Mucosa of rectum (tissue), 2 donors: ENCODE measurements at regions not wholly inside any gene's neighbourhood (a gene's known extent, or its start where the extent isn't known, plus 50 kb on each side); places are given as distances from the start of the nearest gene placed in this dataset.

Source experiments
- H3K27ac ChIP-seq, 2 donors: one replicate each; pipeline ENCODE4 v1.7.0; 2013; ENCODE audit warnings: inconsistent platforms in 2 of 2, low read depth in 2 of 2, low read length in 2 of 2
- H3K27me3 ChIP-seq, 2 donors: one replicate each; pipeline ENCODE4 v1.7.0; 2013; ENCODE audit warnings: low read length in 2 of 2; ENCODE audit not compliant: control insufficient read depth in 2 of 2, insufficient read depth in 2 of 2
- H3K36me3 ChIP-seq, 2 donors: one replicate each; pipeline ENCODE4 v1.7.0; 2013; ENCODE audit warnings: low read length in 2 of 2; ENCODE audit not compliant: control insufficient read depth in 2 of 2, insufficient read depth in 2 of 2
- H3K4me1 ChIP-seq, 2 donors: one replicate each; pipeline ENCODE4 v1.7.0; 2013; ENCODE audit warnings: low read length in 2 of 2, mild to moderate bottlenecking in 1 of 2; ENCODE audit not compliant: control insufficient read depth in 2 of 2, insufficient read depth in 2 of 2
- H3K4me3 ChIP-seq, 2 donors: one replicate each; pipeline ENCODE4 v1.7.0; 2013; ENCODE audit warnings: low read length in 2 of 2
- H3K9ac ChIP-seq, 2 donors: one replicate each; pipeline ENCODE4 v1.7.0; 2013; ENCODE audit warnings: low read length in 2 of 2, low read depth in 1 of 2, mild to moderate bottlenecking in 1 of 2
- H3K9me3 ChIP-seq, 2 donors: one replicate each; pipeline ENCODE4 v1.7.0; 2013; ENCODE audit warnings: low read length in 2 of 2; ENCODE audit not compliant: control insufficient read depth in 2 of 2
- donor health status: healthy.
- donor health status: Normal muscosa, but diverticular disease.

DNA sequence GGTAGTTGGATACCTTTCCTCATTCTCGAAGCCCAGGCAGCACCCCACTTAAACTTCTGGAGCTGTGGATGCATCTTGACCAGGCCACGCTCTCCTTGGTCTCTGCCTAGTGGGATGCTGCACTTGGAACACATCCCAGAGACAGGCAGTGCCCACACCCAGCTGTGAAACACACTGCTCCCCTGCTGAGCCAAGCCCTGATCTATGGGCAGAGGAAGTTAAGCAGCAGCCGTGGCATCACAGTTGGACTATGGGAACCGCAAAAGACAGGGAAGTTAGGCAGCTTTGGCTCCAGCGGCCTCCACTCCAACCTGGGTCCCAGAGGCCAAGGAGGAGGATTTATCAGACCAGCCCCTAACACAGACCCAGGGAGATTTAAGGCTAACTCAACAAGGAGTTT is 284.8 kb upstream of the CCL2 start:
- no peaks in the 10 kb centered on the region for H3K27me3 ChIP-seq
- H3K9ac ChIP-seq, result no peak overlapping the region
- H3K36me3 ChIP-seq, result no peaks in the 10 kb centered on the region
- H3K4me3 ChIP-seq, result no peak overlapping the region
- no peak overlapping the region for H3K27ac ChIP-seq
- H3K4me1 ChIP-seq, result peaks cover 0 to 2% of the 10 kb centered on the region in 2 donors
- H3K9me3 ChIP-seq, result no peaks in the 10 kb centered on the region

DNA sequence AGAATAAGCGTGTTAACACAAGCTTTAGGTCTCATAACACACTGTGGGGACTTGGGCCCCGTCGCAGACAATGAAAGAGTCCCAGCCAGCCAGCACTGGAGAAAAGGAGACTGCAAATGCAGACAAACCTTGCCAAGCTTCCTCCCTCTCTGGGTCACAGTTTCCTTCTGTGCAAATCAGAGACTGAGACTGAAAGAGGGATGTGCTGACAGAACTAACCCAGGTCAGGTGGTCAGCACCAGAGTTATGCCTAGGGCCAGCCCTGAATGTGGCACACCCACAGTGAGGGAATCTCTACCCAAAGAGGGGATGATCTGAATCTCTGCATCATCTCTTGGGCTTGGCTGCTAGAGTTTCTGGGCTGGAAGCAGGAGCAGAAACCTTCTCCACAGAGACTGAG is 282.3 kb upstream of the CCL2 start:
- Histone ChIP-seq H3K27me3 (no peaks in the 10 kb centered on the region), H3K27ac (peak overlapping the region in 1 of 2 donors; percentile 25), H3K4me1 (peaks cover 0 to 2% of the 10 kb centered on the region in 2 donors)

DNA sequence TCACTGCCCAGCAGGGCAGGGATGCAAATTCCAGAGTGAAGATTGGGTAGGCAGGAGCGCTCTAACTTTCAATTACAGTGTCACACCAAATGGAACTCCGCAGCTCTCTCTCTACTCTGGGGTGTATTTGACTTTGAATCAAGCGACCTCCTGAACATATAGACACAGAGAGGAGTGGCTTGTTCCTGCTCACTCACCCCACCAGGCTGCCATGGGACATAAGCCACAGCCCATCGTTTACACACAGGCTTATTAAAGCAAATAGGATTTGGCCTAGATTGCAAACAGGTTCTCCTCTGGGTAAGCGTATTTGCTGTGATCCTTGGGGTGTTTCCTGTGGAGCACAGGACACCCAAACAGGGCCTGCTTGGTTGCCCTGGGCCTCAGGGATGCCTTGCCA is 281.6 kb upstream of the CCL2 start:
- peaks cover 0 to 2% of the 10 kb centered on the region in 2 donors for H3K4me1 ChIP-seq

More for the DNA sequence above, 282.3 kb upstream of the CCL2 start:
- Histone ChIP-seq H3K9me3 (no peaks in the 10 kb centered on the region), H3K4me3 (no peak overlapping the region), H3K9ac (no peak overlapping the region), H3K36me3 (no peaks in the 10 kb centered on the region)

DNA sequence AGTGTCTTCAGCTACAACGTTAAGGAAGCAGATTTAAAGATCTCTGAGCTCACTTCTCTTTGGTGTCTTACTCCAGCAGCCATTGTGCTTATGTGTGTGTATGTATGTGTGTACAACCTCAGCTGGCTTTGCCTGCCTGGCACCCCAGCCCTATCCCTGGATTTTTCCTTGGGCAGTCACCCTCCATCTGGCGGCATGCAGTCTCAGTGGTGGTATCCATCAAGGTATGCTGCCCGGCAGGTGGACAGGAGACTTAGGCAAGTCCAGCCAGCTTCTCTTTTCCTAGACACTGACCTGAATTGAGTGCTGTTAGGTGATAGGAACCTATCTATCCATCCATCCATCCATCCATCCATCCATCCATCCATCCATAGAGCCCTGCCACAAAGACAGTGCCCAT is 280.8 kb upstream of the CCL2 start:
- no peaks in the 10 kb centered on the region for H3K9me3 ChIP-seq
- H3K4me3 ChIP-seq, result no peak overlapping the region
- no peaks in the 10 kb centered on the region for H3K27me3 ChIP-seq
- no peak overlapping the region for H3K9ac ChIP-seq
- no peaks in the 10 kb centered on the region for H3K4me1 ChIP-seq
- no peak overlapping the region for H3K27ac ChIP-seq
- H3K36me3 ChIP-seq, result no peaks in the 10 kb centered on the region

More for the DNA sequence above, 281.6 kb upstream of the CCL2 start:
- Histone ChIP-seq H3K9me3 (no peaks in the 10 kb centered on the region), H3K9ac (no peak overlapping the region), H3K27ac (peak overlapping the region in 1 of 2 donors; percentile 25), H3K4me3 (no peak overlapping the region), H3K36me3 (no peaks in the 10 kb centered on the region), H3K27me3 (no peaks in the 10 kb centered on the region)

DNA sequence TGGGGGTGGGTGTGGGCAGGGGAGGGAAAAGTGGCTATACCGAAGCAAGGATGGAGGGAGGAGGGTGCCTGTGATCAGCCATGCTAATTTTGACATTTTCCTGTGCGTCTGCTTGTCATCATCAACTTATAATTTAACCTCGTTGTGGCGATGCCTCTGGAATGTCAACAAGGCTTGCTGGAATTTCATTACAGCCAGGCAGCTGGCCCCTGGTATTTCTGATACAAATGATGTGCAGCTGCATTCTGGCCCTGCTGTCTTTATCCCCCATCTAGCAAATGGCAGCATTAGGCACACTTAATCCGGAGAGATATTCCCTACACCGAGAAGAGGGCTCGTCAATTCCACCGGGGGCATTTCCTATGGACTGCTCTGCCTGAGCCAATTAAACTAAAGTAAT is 278.3 kb upstream of the CCL2 start:
- Histone ChIP-seq H3K27ac (no peak overlapping the region), H3K36me3 (no peaks in the 10 kb centered on the region), H3K9me3 (no peaks in the 10 kb centered on the region), H3K4me1 (peaks cover 0 to under 1% of the 10 kb centered on the region in 2 donors), H3K9ac (no peak overlapping the region), H3K27me3 (no peaks in the 10 kb centered on the region), H3K4me3 (no peak overlapping the region)

DNA sequence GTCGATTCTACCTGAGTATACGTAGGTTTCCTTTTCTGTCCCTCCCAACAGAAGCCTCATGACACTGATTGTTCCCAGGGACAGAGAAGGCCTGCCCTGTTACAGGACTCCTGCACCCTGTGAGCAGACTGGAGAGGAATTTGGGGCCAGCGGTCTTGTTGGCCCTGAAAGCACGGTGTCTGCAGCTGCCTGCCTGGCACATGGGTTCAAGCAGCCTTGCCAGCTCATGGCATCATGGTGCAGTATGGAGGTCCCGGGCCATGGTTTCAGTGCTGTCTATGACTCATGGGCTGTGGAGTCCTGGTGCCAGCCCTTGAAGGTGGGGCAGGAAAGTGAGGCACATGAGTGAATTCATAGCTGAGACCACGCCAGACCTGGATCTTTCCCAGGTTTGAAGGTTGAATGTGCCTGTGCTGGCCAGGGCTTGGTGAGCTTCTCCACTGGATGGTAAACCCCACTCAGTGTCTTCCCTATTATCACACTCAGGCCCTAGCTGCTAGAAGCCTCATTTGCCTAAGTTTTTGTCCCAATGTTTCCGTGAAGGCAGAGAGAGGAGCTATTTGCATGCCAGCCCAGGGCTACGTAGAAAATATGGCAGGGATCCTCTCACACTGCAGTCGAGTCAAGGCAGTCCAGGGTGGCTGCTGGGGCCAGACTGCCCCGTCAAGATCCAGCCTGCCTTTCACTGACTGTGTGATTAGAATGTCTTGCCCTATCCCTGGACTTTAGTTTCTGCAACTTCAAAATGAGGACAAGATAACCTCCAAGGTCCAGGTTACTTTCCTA is 277.2 kb upstream of the CCL2 start:
- no peak overlapping the region for H3K4me3 ChIP-seq
- H3K27me3 ChIP-seq, result no peaks in the 10 kb centered on the region
- no peak overlapping the region for H3K9ac ChIP-seq

DNA sequence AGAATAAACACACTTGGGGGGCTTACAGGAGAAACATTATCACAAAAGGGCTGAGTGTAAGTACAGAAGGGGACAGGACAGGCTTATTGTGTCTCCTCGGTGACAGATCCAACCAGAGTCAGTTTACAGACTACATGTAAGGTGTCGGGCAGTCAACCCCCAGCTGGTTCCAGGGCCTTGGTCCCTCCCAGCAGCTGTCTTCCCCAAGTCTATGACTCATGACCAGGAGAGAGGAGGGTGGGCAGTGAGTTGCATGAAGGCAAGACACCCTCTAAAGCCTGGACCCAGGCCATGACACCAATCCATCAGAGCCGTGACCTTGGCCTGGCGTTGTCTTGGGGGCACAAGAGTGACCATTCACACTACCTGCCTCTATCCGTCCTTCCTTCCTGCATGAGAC is 276.2 kb upstream of the CCL2 start:
- H3K4me3 ChIP-seq, result no peak overlapping the region
- H3K36me3 ChIP-seq, result no peaks in the 10 kb centered on the region
- H3K27me3 ChIP-seq, result no peaks in the 10 kb centered on the region
- H3K9ac ChIP-seq, result no peak overlapping the region
- H3K27ac ChIP-seq, result no peak overlapping the region
- H3K4me1 ChIP-seq, result peaks cover 0 to 7% of the 10 kb centered on the region in 2 donors
- no peaks in the 10 kb centered on the region for H3K9me3 ChIP-seq

More for the DNA sequence above, 277.2 kb upstream of the CCL2 start:
- Histone ChIP-seq H3K27ac (no peak overlapping the region), H3K36me3 (no peaks in the 10 kb centered on the region), H3K4me1 (peaks cover 0 to 7% of the 10 kb centered on the region in 2 donors), H3K9me3 (no peaks in the 10 kb centered on the region)

DNA sequence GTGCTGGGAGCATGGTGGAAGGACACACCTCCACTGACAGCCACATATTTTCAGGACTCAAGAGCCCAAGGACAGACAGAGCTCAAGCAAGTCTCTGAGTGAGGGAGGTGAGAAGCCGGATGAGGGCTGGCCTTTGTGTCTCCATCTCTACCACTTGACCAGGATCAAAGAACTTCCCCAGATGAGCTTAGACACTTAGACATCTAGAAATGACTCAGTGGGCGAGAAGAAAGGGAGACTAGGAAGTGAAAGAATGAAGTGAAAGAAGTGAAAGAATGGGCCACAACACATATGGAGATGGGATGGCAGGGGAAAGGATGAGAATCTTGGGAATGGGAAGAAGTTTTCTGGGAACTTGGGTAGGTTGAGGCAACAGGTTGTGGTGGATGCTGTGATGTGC is 274.9 kb upstream of the CCL2 start:
- H3K9ac ChIP-seq, result no peak overlapping the region
- H3K4me3 ChIP-seq, result no peak overlapping the region
- H3K36me3 ChIP-seq, result no peaks in the 10 kb centered on the region
- peaks cover 0 to 7% of the 10 kb centered on the region in 2 donors for H3K4me1 ChIP-seq
- H3K27me3 ChIP-seq, result no peaks in the 10 kb centered on the region
- no peak overlapping the region for H3K27ac ChIP-seq
- no peaks in the 10 kb centered on the region for H3K9me3 ChIP-seq

DNA sequence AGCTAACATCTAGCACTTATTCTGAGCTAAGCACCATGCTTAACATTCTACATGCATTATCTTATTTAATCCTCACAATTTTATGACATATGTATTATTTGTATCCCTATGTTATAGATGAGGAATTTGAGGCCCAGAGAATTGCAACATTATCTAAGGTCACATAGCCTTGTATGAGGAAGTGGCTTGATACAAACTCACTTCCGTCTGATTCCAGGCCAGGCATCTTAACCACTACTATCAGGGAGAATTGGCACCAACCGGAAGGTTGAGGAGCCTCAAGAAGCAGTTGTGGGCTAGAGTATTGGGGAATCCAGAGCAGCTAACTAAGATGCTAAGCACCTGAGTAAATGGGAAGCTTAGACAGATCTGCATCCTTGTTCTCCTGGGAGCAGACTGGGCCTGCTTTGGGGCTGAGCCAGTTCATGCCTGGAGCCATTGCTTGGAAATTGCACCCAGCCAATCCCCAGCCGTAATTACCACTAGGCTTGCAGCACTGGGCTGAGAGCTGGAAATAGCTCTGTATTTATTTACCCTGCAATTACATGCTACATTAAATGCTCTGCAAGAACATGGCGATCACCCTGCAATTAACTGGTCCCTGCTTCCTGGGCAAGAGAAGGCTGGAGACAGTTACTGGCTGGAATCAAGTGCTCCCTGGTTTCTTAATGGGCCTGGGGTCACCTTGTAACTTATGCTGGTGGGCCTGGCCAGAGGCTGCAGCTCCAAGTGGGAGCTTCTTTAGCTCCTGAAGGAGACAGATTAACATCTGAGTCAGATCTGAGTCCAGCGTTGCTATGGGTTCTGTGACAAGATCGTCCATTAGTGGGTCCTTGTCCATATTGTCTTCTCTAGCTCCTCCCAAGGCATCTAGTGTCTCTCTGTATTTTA is 273.1 kb upstream of the CCL2 start:
- H3K36me3 ChIP-seq, result no peaks in the 10 kb centered on the region
- no peak overlapping the region for H3K9ac ChIP-seq
- peaks cover 0 to 7% of the 10 kb centered on the region in 2 donors for H3K4me1 ChIP-seq
- H3K9me3 ChIP-seq, result no peaks in the 10 kb centered on the region
- peak overlapping the region in 1 of 2 donors; percentile 59 for H3K27ac ChIP-seq
- H3K27me3 ChIP-seq, result no peaks in the 10 kb centered on the region
- H3K4me3 ChIP-seq, result no peak overlapping the region

DNA sequence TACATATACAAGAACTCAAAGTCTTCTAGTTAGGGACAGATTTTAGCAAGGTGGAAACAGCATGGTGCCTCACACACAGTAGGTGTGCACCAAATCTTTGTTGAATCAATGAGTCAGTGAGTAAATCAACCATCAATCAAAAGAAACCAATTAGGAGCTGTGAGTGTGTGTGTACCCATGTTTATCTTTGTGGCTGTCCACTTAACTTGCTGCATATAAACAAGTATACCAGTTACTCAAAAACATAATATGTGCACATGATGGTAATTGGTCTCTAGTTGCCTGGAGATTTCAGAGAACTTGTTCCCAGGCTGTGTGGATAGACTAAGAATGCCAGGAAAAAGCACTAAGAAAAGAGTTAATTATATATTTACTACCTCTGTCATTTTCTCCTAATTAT is 272.2 kb upstream of the CCL2 start:
- Histone ChIP-seq H3K9ac (no peak overlapping the region), H3K4me1 (peaks cover 0 to 7% of the 10 kb centered on the region in 2 donors), H3K27ac (no peak overlapping the region)

More for the DNA sequence above, 272.2 kb upstream of the CCL2 start:
- H3K36me3 ChIP-seq, result no peaks in the 10 kb centered on the region
- H3K4me3 ChIP-seq, result no peak overlapping the region
- H3K27me3 ChIP-seq, result no peaks in the 10 kb centered on the region
- H3K9me3 ChIP-seq, result no peaks in the 10 kb centered on the region
